ENCODE measurements at regions not wholly inside any gene's neighbourhood (a gene's known extent, or its start where the extent isn't known, plus 50 kb on each side); places are given as distances from the start of the nearest gene placed in this dataset.

DNA sequence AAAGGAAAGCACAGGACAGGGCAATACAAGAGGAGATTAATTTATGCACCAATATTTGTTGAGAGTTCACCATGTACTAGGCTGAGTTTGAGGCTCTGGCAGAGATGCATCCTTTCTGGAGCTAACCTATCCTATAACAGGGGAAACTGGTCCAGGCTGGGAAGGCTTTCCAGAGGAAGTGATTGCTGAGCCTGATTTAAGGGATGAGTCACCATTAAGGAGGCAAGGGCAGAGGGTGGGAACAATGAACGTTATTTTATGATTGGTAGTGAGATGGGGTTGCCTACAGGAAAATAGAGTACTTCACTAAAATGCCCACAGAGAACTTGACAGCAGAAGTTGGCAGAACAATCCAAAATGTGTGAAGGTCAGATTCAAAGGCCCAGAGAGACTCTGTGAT is 141.4 kb downstream of the PLPP3 start:
- Histone ChIP-seq H3K79me1 (replicated peaks; ENCODE audit: low read length, poor library complexity, severe bottlenecking) (no peaks in the 10 kb centered on the region), H3K23ac (ENCODE audit: low read length in 2 of 2) (no peak overlapping the region), H3K14ac (ENCODE audit: low read length in 2 of 2) (no peak overlapping the region), H4K8ac (ENCODE audit: low read length) (no peak overlapping the region), H2BK5ac (ENCODE audit: low read depth, low read length, poor library complexity, severe bottlenecking) (no peak overlapping the region), H2AK5ac (ENCODE audit: low read length, severe bottlenecking) (no peak overlapping the region), H3K4me3 (ENCODE audit: insufficient read depth in 1 of 2, low read depth in 1 of 2, low read length in 2 of 2) (no peak overlapping the region), H2AFZ (ENCODE audit: low read depth, low read length) (no peak overlapping the region), H3K4me2 (ENCODE audit: low read length, poor library complexity, severe bottlenecking) (no peak overlapping the region), H3K36me3 (ENCODE audit: control insufficient read depth in 1 of 2, insufficient read depth in 2 of 2, low read depth in 1 of 2, low read length in 2 of 2) (no peaks in the 10 kb centered on the region), H3K18ac (ENCODE audit: low read depth in 1 of 2, low read length in 2 of 2) (no peak overlapping the region), H2BK120ac (ENCODE audit: low read depth, low read length) (no peak overlapping the region), H3K9me3 (ENCODE audit: control insufficient read depth, low read length) (no peaks in the 10 kb centered on the region), H3K4me1 (ENCODE audit: control insufficient read depth, insufficient read depth, low read depth, low read length) (no peaks in the 10 kb centered on the region), H3K27me3 (ENCODE audit: control insufficient read depth in 1 of 2, insufficient read depth in 1 of 2, low read length in 2 of 2) (no peaks in the 10 kb centered on the region), H4K91ac (ENCODE audit: low read length) (no peak overlapping the region), H2BK15ac (ENCODE audit: low read depth, poor library complexity, severe bottlenecking) (no peak overlapping the region), H3K4ac (ENCODE audit: low read depth in 1 of 2, low read length in 2 of 2) (no peak overlapping the region), H3K9ac (ENCODE audit: low read length) (no peak overlapping the region), H2BK12ac (ENCODE audit: low read length in 2 of 2) (no peak overlapping the region), H3K27ac (ENCODE audit: low read length, poor library complexity, severe bottlenecking) (no peak overlapping the region)
- 0% methylated on average over 1 of the region's 1 CpG for WGBS
- DNase-seq: no peak

DNA sequence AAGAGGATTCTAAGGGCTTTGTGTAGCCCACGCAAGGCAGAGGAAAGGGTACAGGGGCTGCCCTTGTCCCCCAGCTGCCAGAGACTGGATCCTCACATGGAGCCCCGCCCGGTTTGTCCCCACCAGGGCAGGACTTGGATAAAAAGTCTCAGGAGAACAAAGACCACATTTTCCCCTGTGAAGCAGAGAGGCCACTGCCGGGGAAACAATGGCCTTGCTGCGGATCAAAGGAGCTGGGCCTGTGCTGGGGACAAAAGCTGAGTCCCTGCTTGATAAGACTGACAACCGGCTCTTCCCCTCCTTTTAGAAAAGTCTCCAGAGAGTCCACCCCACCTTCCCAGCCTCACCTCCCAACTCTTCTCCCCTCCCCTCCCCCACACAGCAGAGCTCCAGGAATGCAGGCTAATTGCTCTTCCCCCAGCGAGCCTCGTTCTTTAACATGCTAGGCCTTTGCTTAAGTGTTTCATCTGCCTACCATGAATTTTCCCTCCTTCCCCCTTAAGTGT is 142.4 kb downstream of the PLPP3 start:
- Histone ChIP-seq H3K27me3 (ENCODE audit: control insufficient read depth in 1 of 2, insufficient read depth in 1 of 2, low read length in 2 of 2) (no peaks in the 10 kb centered on the region), H2BK5ac (ENCODE audit: low read depth, low read length, poor library complexity, severe bottlenecking) (no peak overlapping the region), H3K27ac (ENCODE audit: low read length, poor library complexity, severe bottlenecking) (no peak overlapping the region), H3K4me2 (ENCODE audit: low read length, poor library complexity, severe bottlenecking) (no peak overlapping the region), H3K4me1 (ENCODE audit: control insufficient read depth, insufficient read depth, low read depth, low read length) (no peaks in the 10 kb centered on the region), H2BK15ac (ENCODE audit: low read depth, poor library complexity, severe bottlenecking) (no peak overlapping the region), H3K18ac (ENCODE audit: low read depth in 1 of 2, low read length in 2 of 2) (no peak overlapping the region), H4K91ac (ENCODE audit: low read length) (no peak overlapping the region), H3K4me3 (ENCODE audit: insufficient read depth in 1 of 2, low read depth in 1 of 2, low read length in 2 of 2) (no peak overlapping the region), H2BK120ac (ENCODE audit: low read depth, low read length) (no peak overlapping the region), H3K9ac (ENCODE audit: low read length) (no peak overlapping the region), H3K36me3 (ENCODE audit: control insufficient read depth in 1 of 2, insufficient read depth in 2 of 2, low read depth in 1 of 2, low read length in 2 of 2) (no peaks in the 10 kb centered on the region), H3K14ac (ENCODE audit: low read length in 2 of 2) (no peak overlapping the region), H3K4ac (ENCODE audit: low read depth in 1 of 2, low read length in 2 of 2) (no peak overlapping the region), H2BK12ac (ENCODE audit: low read length in 2 of 2) (no peak overlapping the region), H2AK5ac (ENCODE audit: low read length, severe bottlenecking) (no peak overlapping the region), H3K23ac (ENCODE audit: low read length in 2 of 2) (no peak overlapping the region), H4K8ac (ENCODE audit: low read length) (peak overlapping the region; percentile 52), H3K9me3 (ENCODE audit: control insufficient read depth, low read length) (no peaks in the 10 kb centered on the region), H2AFZ (ENCODE audit: low read depth, low read length) (no peak overlapping the region), H3K79me1 (replicated peaks; ENCODE audit: low read length, poor library complexity, severe bottlenecking) (no peaks in the 10 kb centered on the region)
- 38% methylated on average over 8 of the region's 8 CpGs for WGBS
- no peak for DNase-seq

DNA sequence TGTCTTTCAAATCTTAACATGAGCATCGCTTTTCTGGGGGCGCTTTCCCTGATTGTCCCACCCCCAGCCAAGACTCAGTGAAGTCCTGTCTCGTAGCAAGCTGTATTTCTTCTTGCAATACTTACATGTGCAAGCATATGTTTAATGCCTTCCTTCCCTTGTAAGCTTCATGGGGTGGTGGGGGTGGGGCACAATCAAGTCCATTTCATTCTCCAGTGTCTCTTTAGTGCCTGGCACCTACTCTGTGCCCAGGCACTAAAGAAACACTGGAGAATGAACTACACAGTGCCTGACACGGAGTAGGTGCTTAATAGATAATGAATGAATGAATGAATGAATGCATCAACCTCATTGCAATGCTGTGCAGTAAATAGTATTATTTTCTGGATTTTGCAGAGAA is 143.1 kb downstream of the PLPP3 start:
- Histone ChIP-seq H2AFZ (ENCODE audit: low read depth, low read length) (no peak overlapping the region), H3K4me1 (ENCODE audit: control insufficient read depth, insufficient read depth, low read depth, low read length) (no peaks in the 10 kb centered on the region), H4K91ac (ENCODE audit: low read length) (no peak overlapping the region), H3K4me3 (ENCODE audit: insufficient read depth in 1 of 2, low read depth in 1 of 2, low read length in 2 of 2) (no peak overlapping the region), H2AK5ac (ENCODE audit: low read length, severe bottlenecking) (no peak overlapping the region), H2BK5ac (ENCODE audit: low read depth, low read length, poor library complexity, severe bottlenecking) (no peak overlapping the region), H3K27me3 (ENCODE audit: control insufficient read depth in 1 of 2, insufficient read depth in 1 of 2, low read length in 2 of 2) (no peaks in the 10 kb centered on the region), H3K4me2 (ENCODE audit: low read length, poor library complexity, severe bottlenecking) (no peak overlapping the region), H3K4ac (ENCODE audit: low read depth in 1 of 2, low read length in 2 of 2) (no peak overlapping the region), H3K14ac (ENCODE audit: low read length in 2 of 2) (no peak overlapping the region), H3K23ac (ENCODE audit: low read length in 2 of 2) (no peak overlapping the region), H2BK15ac (ENCODE audit: low read depth, poor library complexity, severe bottlenecking) (no peak overlapping the region), H3K18ac (ENCODE audit: low read depth in 1 of 2, low read length in 2 of 2) (no peak overlapping the region), H3K9ac (ENCODE audit: low read length) (no peak overlapping the region), H4K8ac (ENCODE audit: low read length) (no peak overlapping the region), H3K27ac (ENCODE audit: low read length, poor library complexity, severe bottlenecking) (no peak overlapping the region), H3K36me3 (ENCODE audit: control insufficient read depth in 1 of 2, insufficient read depth in 2 of 2, low read depth in 1 of 2, low read length in 2 of 2) (no peaks in the 10 kb centered on the region), H3K79me1 (replicated peaks; ENCODE audit: low read length, poor library complexity, severe bottlenecking) (no peaks in the 10 kb centered on the region), H2BK120ac (ENCODE audit: low read depth, low read length) (no peak overlapping the region), H3K9me3 (ENCODE audit: control insufficient read depth, low read length) (no peaks in the 10 kb centered on the region), H2BK12ac (ENCODE audit: low read length in 2 of 2) (peak overlapping the region in 1 of 2 experiments; percentile 30)
- no peak for DNase-seq
- WGBS: 96% methylated on average over 3 of the region's 4 CpGs

DNA sequence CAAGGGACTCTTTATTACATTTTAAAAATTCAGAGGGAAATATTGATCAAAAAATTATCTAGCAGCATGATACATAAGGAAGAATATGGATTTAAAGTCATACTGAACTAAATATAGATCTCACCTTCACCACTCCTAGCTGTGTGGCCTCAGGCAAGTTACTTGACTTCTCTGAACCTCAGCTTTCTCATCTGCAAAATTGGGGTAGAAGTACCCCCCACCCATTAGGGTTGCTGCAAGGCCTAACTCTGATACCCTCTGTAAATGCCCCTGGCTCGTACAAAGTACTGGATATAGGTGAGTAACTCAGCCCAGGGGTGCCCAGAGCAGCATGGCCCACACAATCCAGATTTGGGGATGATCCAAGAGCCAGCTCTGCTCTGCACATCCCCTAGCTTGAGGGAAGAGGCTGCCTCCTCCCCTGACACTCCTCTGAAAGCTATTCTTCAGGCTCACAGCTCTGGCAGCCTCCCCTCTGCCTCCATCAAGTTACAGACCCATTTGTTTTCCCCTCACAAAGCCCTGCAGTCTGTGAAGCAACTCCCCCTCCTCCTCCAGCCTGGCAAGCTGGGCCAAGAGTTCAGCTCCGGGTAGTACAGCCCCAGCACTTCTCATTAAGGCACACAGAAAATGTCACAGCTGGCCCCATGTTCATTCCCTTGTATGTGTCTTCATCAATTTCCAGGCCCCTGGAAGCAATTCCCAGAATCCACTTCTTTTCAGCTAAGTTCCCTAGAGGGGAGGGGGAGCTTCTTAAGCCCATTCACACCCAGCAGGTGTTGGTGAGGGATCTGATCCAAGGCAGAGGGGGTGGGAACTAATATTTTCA is 143.7 kb downstream of the PLPP3 start:
- no peak overlapping the region for H3K4me3 ChIP-seq (ENCODE audit: insufficient read depth in 1 of 2, low read depth in 1 of 2, low read length in 2 of 2)
- WGBS: 53% methylated on average over 2 of the region's 2 CpGs
- no peak overlapping the region for H3K18ac ChIP-seq (ENCODE audit: low read depth in 1 of 2, low read length in 2 of 2)
- H2BK5ac ChIP-seq (ENCODE audit: low read depth, low read length, poor library complexity, severe bottlenecking): no peak overlapping the region
- H3K27ac ChIP-seq (ENCODE audit: low read length, poor library complexity, severe bottlenecking): no peak overlapping the region
- H3K14ac ChIP-seq (ENCODE audit: low read length in 2 of 2): no peak overlapping the region
- H2BK120ac ChIP-seq (ENCODE audit: low read depth, low read length): no peak overlapping the region
- no peak overlapping the region for H3K9ac ChIP-seq (ENCODE audit: low read length)
- no peak overlapping the region for H3K4ac ChIP-seq (ENCODE audit: low read depth in 1 of 2, low read length in 2 of 2)
- H3K23ac ChIP-seq (ENCODE audit: low read length in 2 of 2): no peak overlapping the region
- DNase-seq: no peak
- no peak overlapping the region for H4K8ac ChIP-seq (ENCODE audit: low read length)
- no peaks in the 10 kb centered on the region for H3K4me1 ChIP-seq (ENCODE audit: control insufficient read depth, insufficient read depth, low read depth, low read length)
- no peak overlapping the region for H4K91ac ChIP-seq (ENCODE audit: low read length)
- no peaks in the 10 kb centered on the region for H3K79me1 ChIP-seq (replicated peaks; ENCODE audit: low read length, poor library complexity, severe bottlenecking)
- no peaks in the 10 kb centered on the region for H3K36me3 ChIP-seq (ENCODE audit: control insufficient read depth in 1 of 2, insufficient read depth in 2 of 2, low read depth in 1 of 2, low read length in 2 of 2)
- H2AFZ ChIP-seq (ENCODE audit: low read depth, low read length): no peak overlapping the region
- H2BK12ac ChIP-seq (ENCODE audit: low read length in 2 of 2): peak overlapping the region in 1 of 2 experiments; percentile 30
- H3K27me3 ChIP-seq (ENCODE audit: control insufficient read depth in 1 of 2, insufficient read depth in 1 of 2, low read length in 2 of 2): no peaks in the 10 kb centered on the region
- H2BK15ac ChIP-seq (ENCODE audit: low read depth, poor library complexity, severe bottlenecking): no peak overlapping the region
- no peak overlapping the region for H2AK5ac ChIP-seq (ENCODE audit: low read length, severe bottlenecking)
- no peak overlapping the region for H3K4me2 ChIP-seq (ENCODE audit: low read length, poor library complexity, severe bottlenecking)
- no peaks in the 10 kb centered on the region for H3K9me3 ChIP-seq (ENCODE audit: control insufficient read depth, low read length)
